H1 (cell line): ENCODE measurements at regions not wholly inside any gene's neighbourhood (a gene's known extent, or its start where the extent isn't known, plus 50 kb on each side); places are given as distances from the start of the nearest gene placed in this dataset.

Experiments used
- CTCF ChIA-PET: fragments of 300-600 bp; sonication (Branson Sonifier 250); formaldehyde crosslinking; loops from one replicate; lab custom pipeline; 2021; ENCODE audit not compliant: partially characterized antibody; lab: Charles Lee
- POLR2A ChIA-PET: fragments of 300-600 bp; sonication (Branson Sonifier 250); formaldehyde crosslinking; loops from one replicate; lab custom pipeline; 2021; ENCODE audit warnings: inconsistent platforms; ENCODE audit not compliant: partially characterized antibody; lab: Charles Lee
- DNase-seq, 2 experiments: peaks; one replicate each; pipeline versions ENCODE4 v3.0.0 to v3.0.0-alpha.2; 2010 to 2022; ENCODE audit warnings: low spot score in 2 of 2, low read depth in 1 of 2, mixed read lengths in 1 of 2
- FAIRE-seq: peaks from 2 replicates; lab custom pipeline; 2011; peaks lifted over from hg19 to GRCh38; lab: Jason Lieb, UNC
- H2AFZ ChIP-seq: 2 replicates; pipeline ENCODE4 v1.8.1; 2012; ENCODE audit warnings: low read length, inconsistent platforms
- H2AK5ac ChIP-seq: 2 replicates; pipeline ENCODE4 v1.6.1; 2013; ENCODE audit warnings: low read depth, low read length
- H2BK120ac ChIP-seq: replicated peaks from 2 replicates; pipeline ENCODE3; 2013; ENCODE audit warnings: low read depth, low read length, inconsistent platforms
- H2BK12ac ChIP-seq: 2 replicates; pipeline ENCODE4 v1.6.1; 2013; ENCODE audit warnings: low read depth, low read length
- H2BK15ac ChIP-seq: 2 replicates; pipeline ENCODE4 v1.6.1; 2013; ENCODE audit warnings: low read length
- H2BK20ac ChIP-seq: 2 replicates; pipeline ENCODE4 v1.6.1; 2013; ENCODE audit warnings: low read length
- H2BK5ac ChIP-seq: 2 replicates; pipeline ENCODE4 v1.6.1; 2013; ENCODE audit warnings: low read depth, low read length
- H3K14ac ChIP-seq: 2 replicates; pipeline ENCODE4 v1.6.1; 2013; ENCODE audit warnings: inconsistent platforms; ENCODE audit not compliant: insufficient read length
- H3K18ac ChIP-seq: 2 replicates; pipeline ENCODE4 v1.6.1; 2013; ENCODE audit warnings: low read length; ENCODE audit errors: extremely low read depth
- H3K23ac ChIP-seq: 2 replicates; pipeline ENCODE4 v1.6.1; 2013; ENCODE audit warnings: inconsistent platforms; ENCODE audit not compliant: insufficient read length
- H3K23me2 ChIP-seq: 2 replicates; pipeline ENCODE4 v1.6.1; 2013; ENCODE audit warnings: low read depth, low read length
- H3K27ac ChIP-seq: 2 replicates; pipeline ENCODE4 v1.6.1; 2011; ENCODE audit warnings: low read depth, low read length, inconsistent platforms
- H3K27me3 ChIP-seq, 4 experiments: replicated peaks in 1 of 4; 1 replicate in 1 of 4; 2 replicates in 3 of 4; pipeline versions ENCODE4 v1.6.1 to v1.8.1; 2011 to 2013; ENCODE audit warnings: low read length in 3 of 4, mild to moderate bottlenecking in 3 of 4, inconsistent platforms in 2 of 4, mixed read lengths in 2 of 4, moderate library complexity in 1 of 4; ENCODE audit not compliant: control insufficient read depth in 3 of 4, insufficient read depth in 3 of 4; ENCODE audit errors: extremely low read depth in 1 of 4
- H3K36me3 ChIP-seq, 4 experiments: 2 replicates each; pipeline versions ENCODE4 v1.6.1 to v1.8.1; 2011 to 2013; ENCODE audit warnings: mild to moderate bottlenecking in 4 of 4, low read length in 3 of 4, moderate library complexity in 2 of 4, control low read depth in 1 of 4, inconsistent platforms in 1 of 4; ENCODE audit not compliant: insufficient read depth in 4 of 4, control insufficient read depth in 2 of 4
- H3K4ac ChIP-seq: replicated peaks from 2 replicates; pipeline ENCODE3; 2013; ENCODE audit warnings: low read length, low read depth, mixed read lengths, inconsistent platforms; ENCODE audit not compliant: insufficient read length
- H3K4me1 ChIP-seq, 4 experiments: replicated peaks in 1 of 4; 1 replicate in 1 of 4; 2 replicates in 3 of 4; pipeline versions ENCODE4 v1.6.1 to v1.8.1; 2011 to 2013; ENCODE audit warnings: low read length in 3 of 4, inconsistent platforms in 2 of 4, mixed read lengths in 1 of 4; ENCODE audit not compliant: insufficient read depth in 4 of 4, control insufficient read depth in 3 of 4
- H3K4me2 ChIP-seq, 2 experiments: 2 replicates each; pipeline versions ENCODE4 v1.6.1 to v1.8.1; 2011 to 2013; ENCODE audit warnings: low read depth in 2 of 2, low read length in 2 of 2, control low read depth in 1 of 2, inconsistent platforms in 1 of 2, mild to moderate bottlenecking in 1 of 2; ENCODE audit not compliant: insufficient read depth in 1 of 2
- H3K4me3 ChIP-seq, 4 experiments: fragments of 200-600, 300-600 bp in 1 of 4; sonication (generic), shearing (Covaris generic), sonication (Bioruptor Twin) in 1 of 4; 2 replicates each; pipeline versions ENCODE4 v1.5.1 to v1.8.1; 2011 to 2016; ENCODE audit warnings: low read length in 4 of 4, low read depth in 3 of 4, control low read depth in 2 of 4, inconsistent platforms in 2 of 4, mild to moderate bottlenecking in 2 of 4, mixed read lengths in 1 of 4, moderate library complexity in 1 of 4; ENCODE audit not compliant: insufficient read depth in 2 of 4; ENCODE audit errors: extremely low read depth in 1 of 4
- H3K56ac ChIP-seq: replicated peaks from 2 replicates; pipeline ENCODE3; 2013; ENCODE audit warnings: low read depth, mild to moderate bottlenecking, mixed read lengths, low read length, inconsistent platforms; ENCODE audit not compliant: insufficient read length
- H3K79me1 ChIP-seq: 2 replicates; pipeline ENCODE4 v1.6.1; 2013; ENCODE audit warnings: low read depth, low read length, control low read depth
- H3K79me2 ChIP-seq, 2 experiments: 2 replicates each; pipeline versions ENCODE4 v1.6.1 to v1.8.1; 2012 to 2013; ENCODE audit warnings: low read length in 2 of 2, mild to moderate bottlenecking in 2 of 2, inconsistent platforms in 1 of 2; ENCODE audit not compliant: insufficient read depth in 2 of 2, control insufficient read depth in 1 of 2
- H3K9ac ChIP-seq, 4 experiments: replicated peaks in 1 of 4; 1 replicate in 1 of 4; 2 replicates in 3 of 4; pipeline versions ENCODE4 v1.6.1 to v1.8.1; 2011 to 2013; ENCODE audit warnings: low read depth in 3 of 4, low read length in 3 of 4, control low read depth in 2 of 4, mild to moderate bottlenecking in 2 of 4, moderate library complexity in 2 of 4, inconsistent platforms in 1 of 4; ENCODE audit errors: extremely low read depth in 1 of 4
- H3K9me3 ChIP-seq, 2 experiments: 2 replicates each; pipeline versions ENCODE4 v1.6.1 to v1.8.1; 2012 to 2013; ENCODE audit warnings: mild to moderate bottlenecking in 2 of 2, moderate library complexity in 2 of 2, control low read depth in 1 of 2, inconsistent platforms in 1 of 2, low read depth in 1 of 2, low read length in 1 of 2, mixed read lengths in 1 of 2; ENCODE audit not compliant: insufficient read depth in 2 of 2
- H4K20me1 ChIP-seq, 2 experiments: replicated peaks in 1 of 2; 2 replicates each; pipeline versions ENCODE3 to v1.8.1; 2011 to 2013; ENCODE audit warnings: inconsistent platforms in 2 of 2, low read length in 2 of 2, mild to moderate bottlenecking in 1 of 2; ENCODE audit not compliant: insufficient read depth in 2 of 2, control insufficient read depth in 1 of 2
- H4K5ac ChIP-seq: 2 replicates; pipeline ENCODE4 v1.6.1; 2013; ENCODE audit warnings: low read length, low read depth, mixed read lengths, inconsistent platforms; ENCODE audit not compliant: insufficient read length
- H4K8ac ChIP-seq: 2 replicates; pipeline ENCODE4 v1.8.0; 2013; ENCODE audit warnings: mild to moderate bottlenecking, moderate library complexity, low read length, inconsistent platforms; ENCODE audit not compliant: insufficient read depth; ENCODE audit errors: extremely low read depth
- H4K91ac ChIP-seq: replicated peaks from 2 replicates; pipeline ENCODE3; 2013; ENCODE audit warnings: low read length, mixed read lengths, inconsistent platforms; ENCODE audit not compliant: insufficient read length
- BCL11A ChIP-seq, 2 experiments: IDR thresholded peaks; one replicate each; pipeline ENCODE4 v1.6.1; 2011; ENCODE audit warnings: low read depth in 2 of 2, low read length in 2 of 2, mild to moderate bottlenecking in 2 of 2
- EGR1 ChIP-seq: IDR thresholded peaks from 2 replicates; pipeline ENCODE4 v1.6.1; 2011; ENCODE audit warnings: low read depth, low read length, borderline replicate concordance
- JUN ChIP-seq: IDR thresholded peaks from 2 replicates; pipeline ENCODE4 v1.6.1; 2011; ENCODE audit warnings: low read depth, mild to moderate bottlenecking, improper control_type of control experiment, low read length
- NRF1 ChIP-seq: IDR thresholded peaks from 2 replicates; pipeline ENCODE4 v1.6.1; 2011; ENCODE audit warnings: mild to moderate bottlenecking, low read depth, low read length, improper control_type of control experiment
- POLR2A ChIP-seq, 2 experiments: IDR thresholded peaks; 1 replicate in 1 of 2; 2 replicates in 1 of 2; pipeline ENCODE4 v1.6.1; 2011; ENCODE audit warnings: low read depth in 2 of 2, low read length in 2 of 2, mild to moderate bottlenecking in 2 of 2; ENCODE audit errors: control extremely low read depth in 1 of 2
- ZNF274 ChIP-seq: IDR thresholded peaks from 2 replicates; pipeline ENCODE4 v1.7.0; 2012; ENCODE audit warnings: low read length, borderline replicate concordance; ENCODE audit errors: extremely low read depth

GRCh38 chr11:111059726-111060125 lies 185.8 kb upstream of the POU2AF2 start:
- Histone ChIP-seq H3K9me3 (peaks cover 5 to 6% of the 10 kb centered on the region in 2 experiments; a peak in 1 of 4 replicates), H2BK5ac (no peak overlapping the region), H3K4me2 (no peak overlapping the region), H4K8ac (no peak overlapping the region), H2AFZ (no peak overlapping the region), H3K79me2 (no peaks in the 10 kb centered on the region), H3K23me2 (no peaks in the 10 kb centered on the region), H3K56ac (no peak overlapping the region), H3K18ac (no peak overlapping the region), H2BK20ac (no peak overlapping the region), H3K4me3 (no peak overlapping the region), H3K4me1 (no peaks in the 10 kb centered on the region), H3K9ac (no peak overlapping the region), H4K91ac (no peak overlapping the region), H3K14ac (no peak overlapping the region), H3K27ac (no peak overlapping the region), H3K36me3 (no peaks in the 10 kb centered on the region), H4K5ac (no peak overlapping the region), H2BK15ac (no peak overlapping the region), H2BK120ac (no peak overlapping the region), H3K23ac (no peak overlapping the region), H4K20me1 (no peaks in the 10 kb centered on the region), H2BK12ac (no peak overlapping the region), H3K27me3 (no peaks in the 10 kb centered on the region), H2AK5ac (no peak overlapping the region), H3K79me1 (no peaks in the 10 kb centered on the region), H3K4ac (no peak overlapping the region)
- no peak for FAIRE-seq
- no peak for DNase-seq
- ChIA-PET CTCF (no interaction called here), POLR2A (no interaction called here)
- TF ChIP-seq NRF1, result no peak
- TF ChIP-seq EGR1, result no peak
- TF ChIP-seq ZNF274, result no peak
- no peak for TF ChIP-seq POLR2A (IDR thresholded peaks at IDR 0.05; ENCODE audit: control extremely low read depth in 1 of 2, low read depth in 2 of 2, low read length in 2 of 2)
- no peak for TF ChIP-seq BCL11A (IDR thresholded peaks at IDR 0.05; ENCODE audit: low read depth in 2 of 2, low read length in 2 of 2)
- no peak for TF ChIP-seq JUN
